OCI-LY1 (cell line): ENCODE measurements at regions not wholly inside any gene's neighbourhood (a gene's known extent, or its start where the extent isn't known, plus 50 kb on each side); places are given as distances from the start of the nearest gene placed in this dataset.
A peak's percentile ranks its signal among the peaks of the same experiment; 100 is the strongest.

Source experiments
- H2AFZ ChIP-seq: fragments of 200-600 bp; sonication (generic), shearing (Covaris generic); 2 replicates; pipeline ENCODE4 v1.6.0; 2014; ENCODE audit warnings: antibody characterized with exemption, mild to moderate bottlenecking, low read length
- H3F3A ChIP-seq: fragments of 200-600 bp; sonication (generic), shearing (Covaris generic); 2 replicates; pipeline ENCODE4 v1.6.0; 2014; ENCODE audit warnings: mild to moderate bottlenecking, antibody characterized with exemption, low read length, moderate library complexity; ENCODE audit not compliant: insufficient read depth
- H3K27ac ChIP-seq: fragments of 200-600 bp; sonication (generic); 2 replicates; pipeline ENCODE4 v1.5.1; 2014; ENCODE audit warnings: low read length, mixed run types, mild to moderate bottlenecking, low read depth; ENCODE audit not compliant: poor library complexity, severe bottlenecking
- H3K27me3 ChIP-seq: fragments of 200-600 bp; sonication (generic); 2 replicates; pipeline ENCODE4 v1.6.0; 2014; ENCODE audit warnings: antibody characterized with exemption, mild to moderate bottlenecking, low read length, moderate library complexity; ENCODE audit not compliant: insufficient read depth
- H3K36me3 ChIP-seq: fragments of 200-600 bp; sonication (generic); 2 replicates; pipeline ENCODE4 v1.6.1; 2014; ENCODE audit warnings: mild to moderate bottlenecking, antibody characterized with exemption, low read length, moderate library complexity, mixed read lengths; ENCODE audit not compliant: insufficient read depth
- H3K4me1 ChIP-seq: fragments of 200-600 bp; sonication (generic); 2 replicates; pipeline ENCODE4 v1.5.1; 2014; ENCODE audit warnings: mild to moderate bottlenecking, low read length, moderate library complexity; ENCODE audit not compliant: insufficient read depth, severe bottlenecking
- H3K4me2 ChIP-seq: fragments of 200-600 bp; sonication (generic), shearing (Covaris generic); 2 replicates; pipeline ENCODE4 v1.6.1; 2014; ENCODE audit warnings: low read length
- H3K4me3 ChIP-seq: fragments of 200-600 bp; sonication (generic); 2 replicates; pipeline ENCODE4 v1.5.1; 2014; ENCODE audit warnings: low read length, low read depth, mild to moderate bottlenecking, mixed read lengths; ENCODE audit not compliant: poor library complexity, severe bottlenecking
- H3K79me2 ChIP-seq: fragments of 200-600 bp; shearing (Covaris generic); 2 replicates; pipeline ENCODE4 v1.6.1; 2016; ENCODE audit warnings: mixed run types, low read length, mixed read lengths; ENCODE audit not compliant: insufficient read depth
- H3K9ac ChIP-seq: fragments of 200-600 bp; sonication (generic), shearing (Covaris generic); 2 replicates; pipeline ENCODE4 v1.6.1; 2014; ENCODE audit warnings: mild to moderate bottlenecking, low read length, mixed read lengths
- H3K9me2 ChIP-seq: fragments of 200-600 bp; sonication (generic), shearing (Covaris generic); 2 replicates; pipeline ENCODE4 v1.6.1; 2014; ENCODE audit warnings: low read depth, mild to moderate bottlenecking, low read length, mixed read lengths
- H3K9me3 ChIP-seq: fragments of 200-600 bp; shearing (Covaris generic); 2 replicates; pipeline ENCODE4 v1.6.1; 2014; ENCODE audit warnings: low read length, mixed read lengths
- H4K20me1 ChIP-seq: fragments of 200-600 bp; sonication (generic), shearing (Covaris generic); 2 replicates; pipeline ENCODE4 v1.6.0; 2016; ENCODE audit warnings: mild to moderate bottlenecking, low read length; ENCODE audit not compliant: insufficient read depth
- CTCF ChIP-seq: fragments of 200-600 bp; sonication (generic), shearing (Covaris generic); IDR thresholded peaks from 2 replicates; pipeline ENCODE4 v1.5.1; 2017; ENCODE audit warnings: mild to moderate bottlenecking, antibody characterized with exemption, low read length, moderate library complexity, mixed read lengths
- EZH2 ChIP-seq: fragments of 200-600 bp; sonication (generic), shearing (Covaris generic); IDR thresholded peaks from 2 replicates; pipeline ENCODE4 v1.8.0; 2017; ENCODE audit warnings: borderline replicate concordance, mixed run types, mild to moderate bottlenecking, antibody characterized with exemption, low read length, moderate library complexity, mixed read lengths

DNA sequence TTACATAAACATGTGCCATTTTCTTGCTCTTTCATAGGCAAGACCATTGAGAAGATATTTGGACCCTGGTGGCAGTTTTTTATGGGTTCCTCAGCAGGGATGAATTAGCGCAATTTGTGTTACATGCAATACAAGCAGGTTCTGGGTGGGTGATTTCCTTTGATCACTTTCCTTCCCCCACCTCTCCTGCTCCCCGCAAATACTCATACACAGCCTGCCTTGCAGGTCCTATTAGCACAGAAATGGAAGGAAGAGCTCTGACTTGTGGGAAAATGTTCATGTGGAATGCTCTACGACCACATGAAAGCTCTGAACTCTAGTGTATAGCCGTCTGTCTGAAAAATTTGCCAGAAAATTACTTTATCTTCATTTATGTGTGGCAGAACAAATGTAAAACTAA lies 361.0 kb upstream of the FAT1 start:
- no peaks in the 10 kb centered on the region for H3K9me3 ChIP-seq
- no peaks in the 10 kb centered on the region for H3K27me3 ChIP-seq

GRCh38 chr4:187085339-187085738 lies 361.7 kb upstream of the FAT1 start:
- Histone ChIP-seq H3K4me2 (no peak overlapping the region), H3K4me3 (no peak overlapping the region), H3F3A (no peaks in the 10 kb centered on the region), H3K4me1 (peaks cover 5% of the 10 kb centered on the region), H3K27me3 (no peaks in the 10 kb centered on the region), H3K9ac (no peak overlapping the region), H3K79me2 (no peaks in the 10 kb centered on the region), H3K9me3 (no peaks in the 10 kb centered on the region), H4K20me1 (no peaks in the 10 kb centered on the region), H2AFZ (no peak overlapping the region), H3K27ac (no peak overlapping the region), H3K36me3 (no peaks in the 10 kb centered on the region), H3K9me2 (no peaks in the 10 kb centered on the region)
- TF ChIP-seq EZH2 (no peak), CTCF (no peak)

More for the DNA sequence above, 361.0 kb upstream of the FAT1 start:
- H4K20me1 ChIP-seq = no peaks in the 10 kb centered on the region
- H3K4me1 ChIP-seq = peaks cover 5% of the 10 kb centered on the region
- H3K4me2 ChIP-seq = no peak overlapping the region
- no peaks in the 10 kb centered on the region for H3K79me2 ChIP-seq
- TF ChIP-seq CTCF (no peak), EZH2 (no peak)
- peak overlapping the region; percentile 59; the same call in 1 of the 2 replicates for H2AFZ ChIP-seq
- H3K9ac ChIP-seq = no peak overlapping the region
- no peak overlapping the region for H3K4me3 ChIP-seq
- no peaks in the 10 kb centered on the region for H3K9me2 ChIP-seq
- H3F3A ChIP-seq = no peaks in the 10 kb centered on the region
- H3K36me3 ChIP-seq = no peaks in the 10 kb centered on the region
- H3K27ac ChIP-seq = no peak overlapping the region

DNA sequence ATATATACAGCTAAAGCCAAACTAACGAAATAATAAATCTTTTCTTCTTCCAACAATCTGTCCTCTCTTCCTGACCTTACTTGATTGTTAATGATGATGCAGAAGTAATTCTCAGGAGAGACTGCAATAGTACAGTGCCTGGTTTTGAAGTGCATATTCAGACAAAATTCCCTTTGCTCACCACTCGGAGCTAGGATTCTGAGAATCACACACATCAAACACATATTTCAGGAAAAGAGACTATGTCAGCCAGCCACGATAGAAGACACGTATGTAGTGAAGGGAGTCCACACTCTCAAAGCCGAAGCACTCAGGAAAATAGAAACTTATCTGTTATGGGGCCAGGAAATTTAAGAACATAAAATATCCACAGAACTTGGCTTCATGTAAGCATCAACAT lies 362.5 kb upstream of the FAT1 start:
- no peaks in the 10 kb centered on the region for H3F3A ChIP-seq
- no peaks in the 10 kb centered on the region for H3K27me3 ChIP-seq
- H3K36me3 ChIP-seq = no peaks in the 10 kb centered on the region
- no peak overlapping the region for H2AFZ ChIP-seq
- H3K9ac ChIP-seq = no peak overlapping the region
- H3K4me2 ChIP-seq = no peak overlapping the region
- no peak overlapping the region for H3K4me3 ChIP-seq
- no peaks in the 10 kb centered on the region for H4K20me1 ChIP-seq
- H3K79me2 ChIP-seq = no peaks in the 10 kb centered on the region
- H3K9me3 ChIP-seq = no peaks in the 10 kb centered on the region
- no peaks in the 10 kb centered on the region for H3K9me2 ChIP-seq
- TF ChIP-seq EZH2 (no peak), CTCF (no peak)
- peaks cover 5% of the 10 kb centered on the region for H3K4me1 ChIP-seq
- no peak overlapping the region for H3K27ac ChIP-seq
